IMR-90 (cell line): ENCODE measurements at regions not wholly inside any gene's neighbourhood (a gene's known extent, or its start where the extent isn't known, plus 50 kb on each side); places are given as distances from the start of the nearest gene placed in this dataset.
A peak's percentile ranks its signal among the peaks of the same experiment; 100 is the strongest.

Experiments used
- ATAC-seq: fragments of 200-7000 bp; cut with Tn5 transposase; 2 replicates; pipeline ENCODE4 v1.9.1; 2020; ENCODE audit warnings: low read depth, mild to moderate bottlenecking, moderate library complexity
- BruUV-seq: library from RNA; stranded (reverse); fragments of 400-500 nt; replicated peaks from 2 replicates; lab custom pipeline; 2021; lab: Mats Ljungman, UMichigan
- CTCF ChIA-PET: fragments of 300-600 bp; formaldehyde crosslinking; extraction: SDS; loops from one replicate; lab custom pipeline; 2021; ENCODE audit warnings: antibody characterized with exemption; lab: Yijun Ruan, JAX
- POLR2A ChIA-PET: fragments of 300-600 bp; sonication (Branson Sonifier 250); formaldehyde crosslinking; loops from one replicate; lab custom pipeline; 2022; ENCODE audit warnings: antibody characterized with exemption; ENCODE audit not compliant: unreplicated experiment; lab: Charles Lee
- DNase-seq: peaks from one replicate; pipeline ENCODE4 v3.0.0; 2013
- H2AFZ ChIP-seq: replicated peaks from 2 replicates; pipeline ENCODE3; 2013; ENCODE audit warnings: low read length, mild to moderate bottlenecking; ENCODE audit not compliant: poor library complexity
- H2AK5ac ChIP-seq: 2 replicates; pipeline ENCODE4 v1.6.1; 2013; ENCODE audit warnings: low read depth, low read length, inconsistent platforms
- H2AK9ac ChIP-seq: replicated peaks from 2 replicates; pipeline ENCODE3; 2013; ENCODE audit warnings: mild to moderate bottlenecking, low read depth, low read length, moderate library complexity; ENCODE audit not compliant: poor library complexity
- H2BK120ac ChIP-seq: 2 replicates; pipeline ENCODE4 v1.6.1; 2013; ENCODE audit warnings: low read depth, low read length, inconsistent platforms
- H2BK15ac ChIP-seq: 3 replicates; pipeline ENCODE4 v1.6.1; 2013; ENCODE audit warnings: low read depth, low read length, inconsistent platforms
- H2BK20ac ChIP-seq: 2 replicates; pipeline ENCODE4 v1.6.1; 2013; ENCODE audit warnings: low read depth, mild to moderate bottlenecking, inconsistent platforms, low read length, moderate library complexity
- H2BK5ac ChIP-seq: 2 replicates; pipeline ENCODE4 v1.6.1; 2013; ENCODE audit warnings: mild to moderate bottlenecking, low read depth, low read length, inconsistent platforms; ENCODE audit not compliant: poor library complexity, severe bottlenecking
- H3K14ac ChIP-seq: replicated peaks from 2 replicates; pipeline ENCODE4 v1.6.1; 2013; ENCODE audit warnings: low read depth, low read length, inconsistent platforms
- H3K18ac ChIP-seq: 2 replicates; pipeline ENCODE4 v1.6.1; 2013; ENCODE audit warnings: low read depth, low read length, control low read depth
- H3K23ac ChIP-seq: 2 replicates; pipeline ENCODE4 v1.6.1; 2013; ENCODE audit warnings: low read depth, low read length, inconsistent platforms
- H3K27ac ChIP-seq: 2 replicates; pipeline ENCODE4 v1.5.1; 2013; ENCODE audit warnings: mild to moderate bottlenecking, control low read depth, low read length; ENCODE audit not compliant: insufficient read depth
- H3K27me3 ChIP-seq: 2 replicates; pipeline ENCODE4 v1.6.1; 2013; ENCODE audit warnings: low read length; ENCODE audit not compliant: control insufficient read depth, insufficient read depth
- H3K36me3 ChIP-seq: 2 replicates; pipeline ENCODE4 v1.6.1; 2013; ENCODE audit warnings: low read length, mixed read lengths; ENCODE audit not compliant: control insufficient read depth, insufficient read depth
- H3K4ac ChIP-seq: 2 replicates; pipeline ENCODE4 v1.6.1; 2013; ENCODE audit warnings: low read depth, low read length, inconsistent platforms
- H3K4me1 ChIP-seq: 2 replicates; pipeline ENCODE4 v1.6.1; 2013; ENCODE audit warnings: low read length, mixed read lengths; ENCODE audit not compliant: control insufficient read depth, insufficient read depth
- H3K4me2 ChIP-seq: 2 replicates; pipeline ENCODE4 v1.6.1; 2013; ENCODE audit warnings: low read depth, mild to moderate bottlenecking, control low read depth, low read length, moderate library complexity
- H3K4me3 ChIP-seq: 2 replicates; pipeline ENCODE4 v1.5.1; 2013; ENCODE audit warnings: low read depth, mild to moderate bottlenecking, control low read depth, low read length, moderate library complexity; ENCODE audit not compliant: insufficient read depth
- H3K56ac ChIP-seq: 2 replicates; pipeline ENCODE4 v1.6.1; 2013; ENCODE audit warnings: low read length, inconsistent platforms; ENCODE audit not compliant: insufficient read depth; ENCODE audit errors: extremely low read depth
- H3K79me1 ChIP-seq, 2 experiments: 2 replicates each; pipeline ENCODE4 v1.6.1; 2013; ENCODE audit warnings: low read length in 2 of 2, inconsistent platforms in 1 of 2, low read depth in 1 of 2
- H3K9ac ChIP-seq: 2 replicates; pipeline ENCODE4 v1.6.1; 2013; ENCODE audit warnings: low read depth, low read length, control low read depth
- H3K9me1 ChIP-seq: 2 replicates; pipeline ENCODE4 v1.6.1; 2013; ENCODE audit warnings: low read length, inconsistent platforms; ENCODE audit not compliant: insufficient read depth
- H3K9me3 ChIP-seq: 2 replicates; pipeline ENCODE4 v1.6.1; 2013; ENCODE audit warnings: low read length; ENCODE audit not compliant: control insufficient read depth, insufficient read depth
- H4K20me1 ChIP-seq: 2 replicates; pipeline ENCODE4 v1.6.1; 2013; ENCODE audit warnings: low read length, inconsistent platforms; ENCODE audit not compliant: insufficient read depth
- H4K5ac ChIP-seq: 2 replicates; pipeline ENCODE4 v1.6.1; 2013; ENCODE audit warnings: mild to moderate bottlenecking, low read depth, low read length, control low read depth
- H4K8ac ChIP-seq, 2 experiments: 2 replicates each; pipeline ENCODE4 v1.6.1; 2013; ENCODE audit warnings: low read depth in 2 of 2, low read length in 2 of 2, control low read depth in 1 of 2, inconsistent platforms in 1 of 2
- H4K91ac ChIP-seq: 2 replicates; pipeline ENCODE4 v1.6.1; 2013; ENCODE audit warnings: low read depth, low read length, inconsistent platforms; ENCODE audit not compliant: insufficient read depth
- RFX5 ChIP-seq: IDR thresholded peaks from 2 replicates; pipeline ENCODE4 v1.8.0; 2012; ENCODE audit warnings: low read depth, mild to moderate bottlenecking, low read length, moderate library complexity
- WGBS, 2 experiments: methylation state at CpG; one replicate each; pipeline versions ENCODE4 v1.1.5 to v1.1.7; 2013; ENCODE audit warnings: missing lambda C conversion rate in 2 of 2; ENCODE audit not compliant: insufficient read length in 1 of 2; ENCODE audit errors: extremely low coverage in 2 of 2; 5-methylcytosine and 5-hydroxymethylcytosine counted together
- dilution Hi-C: fragments of 300-500 bp; cut with HindIII; formaldehyde crosslinking; loops from one replicate; pipeline ENCODE4 v1.14.3; 2018; ENCODE audit warnings: low sequenced_read_pairs; ENCODE audit not compliant: unreplicated experiment
- in situ Hi-C: fragments of 300-500 bp; cut with MboI; formaldehyde crosslinking; loops from 3 replicates; pipeline ENCODE4 v1.14.3; 2019; ENCODE audit warnings: low sequenced_read_pairs, inconsistent platforms, mixed read lengths
- intact Hi-C: fragments of 100-400 bp; cut with micrococcal nuclease; formaldehyde crosslinking; loops from 2 replicates; pipeline ENCODE4 v1.10.0; 2022

- Histone ChIP-seq H3K4me2 (no peak overlapping the region), H3K9me3 (no peaks in the 10 kb centered on the region), H2BK120ac (peak overlapping the region; percentile 70), H3K9me1 (peaks cover 2% of the 10 kb centered on the region), H3K27ac (no peak overlapping the region), H3K4ac (peak overlapping the region; percentile 74), H3K9ac (no peak overlapping the region), H3K27me3 (no peaks in the 10 kb centered on the region), H2AK9ac (no peak overlapping the region), H4K91ac (peak overlapping the region; percentile 48), H4K5ac (no peak overlapping the region; the same call in 1 of the 2 replicates), H3K79me1 (no peaks in the 10 kb centered on the region; a peak in 1 of 4 replicates), H3K56ac (no peak overlapping the region), H3K18ac (peak overlapping the region; percentile 62), H3K14ac (peak overlapping the region; percentile 50), H2BK20ac (peak overlapping the region; percentile 61), H4K20me1 (no peaks in the 10 kb centered on the region), H2AFZ (no peak overlapping the region), H3K4me1 (peaks cover 16% of the 10 kb centered on the region), H2BK5ac (peak overlapping the region; percentile 16), H2AK5ac (peak overlapping the region; percentile 42; the same call in 1 of the 2 replicates), H3K36me3 (no peaks in the 10 kb centered on the region), H3K23ac (0 out of 2 replicates have a peak overlapping the region, but pooled peaks have one; percentile 32), H3K4me3 (no peak overlapping the region), H2BK15ac (peak overlapping the region; percentile 87; the same call in 2 of the 3 replicates), H4K8ac (0 out of 4 replicates have a peak overlapping the region, but pooled peaks of 1 of the 2 experiments have one; percentile 17)
- in situ Hi-C loops (no loop called here), dilution Hi-C loops (no loop called here), intact Hi-C loops (loop anchor here (5.0 kb wide), 1 partner anchor 217 kb away; no protein-coding TSS in a partner anchor)
- no peak for TF ChIP-seq RFX5
- CTCF ChIA-PET = no interaction called here
- no peak for ATAC-seq
- no CpG with 5 or more reads among the region's 4 CpGs for WGBS, 2 experiments
- POLR2A ChIA-PET = no interaction called here
- BruUV-seq = no TSS peak
- no peak for DNase-seq
These were observed 396.0 kb upstream of the THBS1 start for GRCh38 chr15:39184701-39185390.
